Kidney (tissue), 13 donors: ENCODE measurements at regions not wholly inside any gene's neighbourhood (a gene's known extent, or its start where the extent isn't known, plus 50 kb on each side); places are given as distances from the start of the nearest gene placed in this dataset.

Experiments used
- DNase-seq, 5 donors: peaks; one replicate each; pipeline ENCODE4 v3.0.0-alpha.2; 2013 to 2020
- FAIRE-seq: peaks from 2 replicates; lab custom pipeline; 2012; peaks lifted over from hg19 to GRCh38; lab: Jason Lieb, UNC
- H3K27ac ChIP-seq, 2 donors: one replicate each; pipeline ENCODE4 v1.7.0; 2013; ENCODE audit warnings: low read depth in 2 of 2, low read length in 2 of 2, inconsistent platforms in 1 of 2
- H3K27me3 ChIP-seq: one replicate; pipeline ENCODE4 v1.7.1; 2013; ENCODE audit warnings: low read length, inconsistent platforms; ENCODE audit not compliant: control insufficient read depth, insufficient read depth
- H3K36me3 ChIP-seq, 3 donors: one replicate each; pipeline versions ENCODE4 v1.7.0 to v1.7.1; 2013; ENCODE audit warnings: low read length in 3 of 3, control low read depth in 1 of 3, inconsistent platforms in 1 of 3; ENCODE audit not compliant: insufficient read depth in 3 of 3, control insufficient read depth in 2 of 3
- H3K4me1 ChIP-seq, 3 donors: one replicate each; pipeline versions ENCODE4 v1.7.0 to v1.7.1; 2013; ENCODE audit warnings: low read length in 3 of 3, inconsistent platforms in 1 of 3, low read depth in 1 of 3; ENCODE audit not compliant: control insufficient read depth in 2 of 3, insufficient read depth in 2 of 3
- H3K4me3 ChIP-seq, 3 donors: one replicate each; pipeline versions ENCODE4 v1.7.0 to v1.8.1; 2013; ENCODE audit warnings: low read length in 3 of 3, control low read depth in 1 of 3, inconsistent platforms in 1 of 3
- H3K9ac ChIP-seq, 3 donors: one replicate each; pipeline versions ENCODE4 v1.7.0 to v1.7.1; 2013; ENCODE audit warnings: low read length in 3 of 3, control low read depth in 1 of 3, inconsistent platforms in 1 of 3
- H3K9me3 ChIP-seq, 3 donors: one replicate each; pipeline versions ENCODE4 v1.7.0 to v1.7.1; 2013; ENCODE audit warnings: low read length in 3 of 3, control low read depth in 1 of 3, inconsistent platforms in 1 of 3; ENCODE audit not compliant: control insufficient read depth in 2 of 3, insufficient read depth in 1 of 3
- intact Hi-C: fragments of 100-400 bp; cut with DNase I; formaldehyde crosslinking; loops from one replicate; pipeline ENCODE4 v1.11.1; 2022
- TF ChIP-seq, protein P1 (sequence below): IDR thresholded peaks from 3 replicates; pipeline ENCODE4 v1.5.1; 2012; ENCODE audit warnings: mild to moderate bottlenecking, moderate library complexity, borderline replicate concordance; ENCODE audit not compliant: insufficient read depth; ENCODE audit errors: extremely low read depth
- donor health status: control.
- donor health status: control.
- donor health status: control.
- donor health status: control.
- donor health status: control.
- donor health status: DM: yes; HTN: yes; CAD: no.
- donor health status: Normal renal cell carcinoma (clear cell type).

DNA sequence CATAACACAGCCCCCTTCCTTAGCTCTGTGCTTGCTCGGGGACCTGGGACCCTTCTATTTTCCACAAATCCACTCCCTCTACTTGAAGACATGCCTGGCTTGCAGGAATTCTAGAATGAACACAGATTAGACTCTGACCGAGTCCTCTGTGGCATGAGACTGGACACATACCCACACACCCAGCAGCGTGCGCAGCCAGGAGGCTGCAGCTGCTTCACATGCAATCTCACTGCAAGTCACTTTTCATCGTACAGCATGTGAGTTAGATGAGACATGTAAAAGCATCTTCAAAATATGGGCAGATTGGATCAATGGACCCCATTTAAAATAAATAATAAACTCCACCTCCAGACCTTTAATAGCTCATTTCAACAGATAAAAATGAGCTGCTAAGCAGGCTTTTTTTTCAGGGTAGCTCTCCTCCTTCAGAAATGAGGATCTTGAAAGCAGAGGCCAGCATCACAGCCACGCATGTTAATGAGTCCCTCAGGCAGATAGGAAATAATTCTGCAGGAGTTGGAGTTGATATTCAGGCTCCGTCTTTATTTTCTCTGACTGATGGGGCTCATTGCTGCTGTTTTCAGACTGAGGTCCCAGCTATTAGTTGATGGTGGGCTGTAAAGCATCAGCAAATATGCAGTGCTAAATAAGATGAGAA, 215.1 kb upstream of the GGTLC1 start:
- DNase-seq: no peak
- no peaks in the 10 kb centered on the region for H3K4me1 ChIP-seq
- no peaks in the 10 kb centered on the region for H3K36me3 ChIP-seq
- intact Hi-C loops: no loop called here
- no peaks in the 10 kb centered on the region for H3K9me3 ChIP-seq
- no peak overlapping the region for H3K27ac ChIP-seq
- FAIRE-seq: no peak
- no peak overlapping the region for H3K4me3 ChIP-seq
- H3K9ac ChIP-seq: no peak overlapping the region
- no peaks in the 10 kb centered on the region for H3K27me3 ChIP-seq
- TF ChIP-seq, protein P1, sequence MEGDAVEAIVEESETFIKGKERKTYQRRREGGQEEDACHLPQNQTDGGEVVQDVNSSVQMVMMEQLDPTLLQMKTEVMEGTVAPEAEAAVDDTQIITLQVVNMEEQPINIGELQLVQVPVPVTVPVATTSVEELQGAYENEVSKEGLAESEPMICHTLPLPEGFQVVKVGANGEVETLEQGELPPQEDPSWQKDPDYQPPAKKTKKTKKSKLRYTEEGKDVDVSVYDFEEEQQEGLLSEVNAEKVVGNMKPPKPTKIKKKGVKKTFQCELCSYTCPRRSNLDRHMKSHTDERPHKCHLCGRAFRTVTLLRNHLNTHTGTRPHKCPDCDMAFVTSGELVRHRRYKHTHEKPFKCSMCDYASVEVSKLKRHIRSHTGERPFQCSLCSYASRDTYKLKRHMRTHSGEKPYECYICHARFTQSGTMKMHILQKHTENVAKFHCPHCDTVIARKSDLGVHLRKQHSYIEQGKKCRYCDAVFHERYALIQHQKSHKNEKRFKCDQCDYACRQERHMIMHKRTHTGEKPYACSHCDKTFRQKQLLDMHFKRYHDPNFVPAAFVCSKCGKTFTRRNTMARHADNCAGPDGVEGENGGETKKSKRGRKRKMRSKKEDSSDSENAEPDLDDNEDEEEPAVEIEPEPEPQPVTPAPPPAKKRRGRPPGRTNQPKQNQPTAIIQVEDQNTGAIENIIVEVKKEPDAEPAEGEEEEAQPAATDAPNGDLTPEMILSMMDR: no peak

DNA sequence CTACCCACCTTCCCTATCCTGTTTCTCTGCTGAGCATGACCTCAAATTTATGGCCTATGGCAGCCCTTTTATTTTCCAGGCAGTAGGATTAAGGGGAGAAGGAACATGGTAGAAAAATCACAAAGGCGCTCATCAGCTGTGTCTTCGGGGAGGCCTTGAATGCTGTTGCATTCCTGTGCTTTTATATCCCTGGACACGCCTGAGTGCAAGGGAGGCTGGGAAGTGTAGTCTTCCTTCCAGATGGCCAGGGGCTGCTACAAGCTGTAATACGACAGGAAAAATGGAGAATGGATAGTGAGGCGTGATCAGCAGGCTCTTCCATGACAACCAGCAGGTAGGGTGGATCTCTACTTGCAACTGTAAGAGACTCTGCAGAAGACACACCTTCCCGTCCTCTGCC, 210.9 kb upstream of the GGTLC1 start:
- intact Hi-C loops: no loop called here
- FAIRE-seq (no peak), DNase-seq (peak in 3 of 5 donors; percentile 30 to 62 (median 56))
- H3K4me1 ChIP-seq: no peaks in the 10 kb centered on the region
- TF ChIP-seq, protein P1: no peak
- H3K9me3 ChIP-seq: no peaks in the 10 kb centered on the region
- no peak overlapping the region for H3K4me3 ChIP-seq
- H3K36me3 ChIP-seq: no peaks in the 10 kb centered on the region
- no peak overlapping the region for H3K27ac ChIP-seq
- no peaks in the 10 kb centered on the region for H3K27me3 ChIP-seq
- H3K9ac ChIP-seq: no peak overlapping the region

DNA sequence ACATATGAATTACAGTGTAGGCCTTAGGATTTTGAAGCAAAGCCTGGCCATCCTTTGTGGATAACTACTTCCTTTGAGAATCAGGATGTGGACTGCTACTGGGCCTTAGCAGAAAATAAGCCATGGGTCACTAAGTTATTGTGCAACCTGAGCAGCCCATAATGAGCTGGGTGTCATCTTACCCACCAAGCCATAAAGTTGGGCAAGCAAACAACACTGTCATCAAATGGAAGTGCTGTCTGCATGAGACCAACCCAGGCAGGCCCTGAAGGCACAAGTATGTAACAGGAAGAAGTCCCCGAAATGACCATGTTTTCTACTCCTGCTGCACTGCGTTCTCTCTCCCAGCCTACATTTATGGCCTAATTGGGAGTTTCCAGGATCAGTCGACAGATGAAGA, 205.6 kb upstream of the GGTLC1 start:
- no peak overlapping the region for H3K9ac ChIP-seq
- no peaks in the 10 kb centered on the region for H3K4me1 ChIP-seq
- DNase-seq (peak in 3 of 5 donors; percentile 43 to 48 (median 43)), FAIRE-seq (no peak)
- no peak overlapping the region for H3K4me3 ChIP-seq
- H3K36me3 ChIP-seq: no peaks in the 10 kb centered on the region
- intact Hi-C loops: no loop called here
- H3K9me3 ChIP-seq: peaks cover 0 to 4% (median 1%) of the 10 kb centered on the region in 3 donors
- TF ChIP-seq, protein P1: no peak
- H3K27ac ChIP-seq: no peak overlapping the region
- no peaks in the 10 kb centered on the region for H3K27me3 ChIP-seq

GRCh38 chr20:24190905-24191304, 202.3 kb upstream of the GGTLC1 start:
- TF ChIP-seq, protein P1: no peak
- H3K36me3 ChIP-seq: no peaks in the 10 kb centered on the region
- DNase-seq: no peak
- no peak for FAIRE-seq
- no peak overlapping the region for H3K9ac ChIP-seq
- H3K27ac ChIP-seq: no peak overlapping the region
- peaks cover 1 to 4% (median 2%) of the 10 kb centered on the region in 3 donors for H3K9me3 ChIP-seq
- intact Hi-C loops: no loop called here
- H3K4me3 ChIP-seq: no peak overlapping the region
- H3K4me1 ChIP-seq: no peaks in the 10 kb centered on the region
- no peaks in the 10 kb centered on the region for H3K27me3 ChIP-seq
